GM12891 (cell line): ENCODE measurements at regions not wholly inside any gene's neighbourhood (a gene's known extent, or its start where the extent isn't known, plus 50 kb on each side); places are given as distances from the start of the nearest gene placed in this dataset.

ENCODE experiments used
- POLR2A ChIP-seq: IDR thresholded peaks from 2 replicates; pipeline ENCODE4 v1.6.1; 2011; ENCODE audit warnings: low read depth, low read length, control low read depth
- POLR2AphosphoS5 ChIP-seq: IDR thresholded peaks from 2 replicates; pipeline ENCODE4 v1.6.1; 2011; ENCODE audit warnings: low read depth, low read length, control low read depth
- POU2F2 ChIP-seq: IDR thresholded peaks from 2 replicates; pipeline ENCODE4 v1.6.1; 2011; ENCODE audit warnings: low read depth, mild to moderate bottlenecking, control low read depth, low read length, moderate library complexity

GRCh38 chr2:144914113-144914512, 394.2 kb upstream of the ZEB2 start:
- no peak for TF ChIP-seq POLR2AphosphoS5
- TF ChIP-seq POLR2A = no peak
- no peak for TF ChIP-seq POU2F2
